ENCODE measurements at regions not wholly inside any gene's neighbourhood (a gene's known extent, or its start where the extent isn't known, plus 50 kb on each side); places are given as distances from the start of the nearest gene placed in this dataset.
"Not testable (repeated sequence)": the region's sequence is repeated elsewhere in the genome, so short reads cannot be mapped to it uniquely, and the experiment has no call there.

DNA sequence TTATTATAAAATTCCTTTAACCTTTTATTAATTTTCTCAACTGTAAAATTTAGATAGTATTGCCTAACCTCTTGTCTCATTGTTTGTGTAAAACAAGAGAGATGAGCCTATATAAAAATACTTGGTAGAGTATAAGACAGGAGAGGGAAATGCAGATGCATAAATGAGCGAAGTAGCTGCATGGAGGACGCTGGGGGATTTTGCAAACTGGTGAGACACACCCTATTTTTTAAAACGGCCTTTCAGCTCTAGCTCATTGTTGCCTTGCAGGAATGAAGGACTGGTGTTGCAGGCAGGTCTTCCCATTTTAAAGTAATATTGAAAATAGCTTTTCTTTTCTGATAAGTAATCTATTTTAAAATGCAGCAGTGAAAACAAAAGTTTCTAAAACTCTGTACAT, 435.3 kb upstream of the HNRNPA3 start:
- in situ Hi-C loops (cut with HindIII; ENCODE audit: low pct_unique_long_range_greater_than_20kb, low sequenced_read_pairs), result no loop called here

GRCh38 chr2:176779917-176780316, 432.7 kb upstream of the HNRNPA3 start:
- DNase-seq (ENCODE audit: low read depth), result no peak
- in situ Hi-C loops (cut with HindIII; ENCODE audit: low pct_unique_long_range_greater_than_20kb, low sequenced_read_pairs), result no loop called here

More for the DNA sequence above, 435.3 kb upstream of the HNRNPA3 start:
- DNase-seq (ENCODE audit: low read depth), result no peak

- in situ Hi-C loops (cut with HindIII; ENCODE audit: low pct_unique_long_range_greater_than_20kb, low sequenced_read_pairs), result no loop called here
- no peak for DNase-seq (ENCODE audit: low read depth)
These were observed 432.2 kb upstream of the HNRNPA3 start for GRCh38 chr2:176780348-176780747.

GRCh38 chr2:176781570-176782217, 430.9 kb upstream of the HNRNPA3 start:
- no peak for DNase-seq (ENCODE audit: low read depth)
- in situ Hi-C loops (cut with HindIII; ENCODE audit: low pct_unique_long_range_greater_than_20kb, low sequenced_read_pairs), result no loop called here

DNA sequence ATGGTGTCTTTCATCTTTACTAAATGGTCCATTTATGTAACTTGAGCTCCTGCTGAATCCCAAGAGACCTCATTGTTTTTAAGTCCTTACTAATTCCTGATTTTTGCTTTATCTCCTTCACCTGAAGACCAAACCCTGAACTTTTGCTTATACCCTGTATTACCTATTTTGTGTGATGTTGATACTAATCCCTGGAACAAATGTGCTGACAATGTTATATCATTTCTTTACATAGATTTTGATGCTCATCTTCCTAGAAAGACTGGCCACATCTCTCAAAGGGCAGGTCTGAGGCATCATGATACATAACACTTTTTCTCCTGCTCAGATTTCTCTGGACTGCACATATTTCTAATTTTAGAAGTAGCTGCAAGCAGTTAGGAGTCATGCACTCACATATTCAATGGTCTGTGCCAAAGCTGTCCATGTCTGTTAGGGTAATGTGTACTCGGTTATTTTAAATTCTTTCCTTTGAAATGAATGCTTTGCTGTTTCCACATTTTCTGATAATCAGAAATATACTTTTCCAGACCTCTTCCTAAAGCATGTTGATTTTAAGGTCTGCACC, 427.9 kb upstream of the HNRNPA3 start:
- DNase-seq (ENCODE audit: low read depth), result no peak
- in situ Hi-C loops (cut with HindIII; ENCODE audit: low pct_unique_long_range_greater_than_20kb, low sequenced_read_pairs), result no loop called here

DNA sequence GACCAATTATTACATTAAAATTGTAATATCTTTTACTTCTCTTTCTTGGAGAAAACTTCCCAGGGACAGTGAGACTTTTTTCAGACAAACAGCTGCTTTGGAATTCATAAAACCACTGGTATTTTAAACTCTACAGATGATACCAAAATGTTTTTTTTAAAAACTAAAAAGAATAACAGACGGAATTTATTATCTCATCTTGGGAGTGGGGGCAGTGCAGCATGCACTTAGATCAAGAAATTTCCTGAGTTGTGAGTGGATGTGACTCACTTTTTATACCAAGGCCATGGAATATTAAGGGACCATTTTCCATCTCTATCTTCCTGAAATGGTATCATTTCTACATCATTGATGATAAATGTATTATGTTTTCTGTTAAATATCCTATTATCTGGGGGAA, 422.8 kb upstream of the HNRNPA3 start:
- in situ Hi-C loops (cut with HindIII; ENCODE audit: low pct_unique_long_range_greater_than_20kb, low sequenced_read_pairs), result no loop called here
- DNase-seq (ENCODE audit: low read depth), result no peak

- in situ Hi-C loops (cut with HindIII; ENCODE audit: low pct_unique_long_range_greater_than_20kb, low sequenced_read_pairs), result no loop called here
- DNase-seq (ENCODE audit: low read depth), result no peak
These were observed 422.1 kb upstream of the HNRNPA3 start for GRCh38 chr2:176790468-176790867.

DNA sequence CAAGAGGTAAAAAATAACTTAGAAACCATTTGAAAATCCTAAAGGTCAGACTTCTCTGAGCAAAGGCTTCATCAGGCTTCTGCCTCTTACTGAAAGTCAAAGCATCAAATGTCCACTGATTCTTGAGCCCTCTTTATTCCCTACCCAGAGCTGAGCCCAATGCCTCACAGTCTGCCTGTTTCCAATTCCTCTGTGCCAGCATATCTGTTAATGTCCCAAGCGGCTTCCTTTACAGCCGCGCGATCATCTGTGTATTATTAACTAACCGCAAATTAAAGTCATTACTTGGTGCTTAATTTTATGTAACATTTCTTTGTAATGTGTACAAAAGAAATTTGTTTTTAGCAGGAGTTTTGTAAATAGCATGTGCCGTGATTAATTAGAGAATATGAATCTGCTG, 418.8 kb upstream of the HNRNPA3 start:
- no peak for DNase-seq (ENCODE audit: low read depth)

GRCh38 chr2:176794392-176794791, 418.2 kb upstream of the HNRNPA3 start:
- no peak for DNase-seq (ENCODE audit: low read depth)
- in situ Hi-C loops (cut with HindIII; ENCODE audit: low pct_unique_long_range_greater_than_20kb, low sequenced_read_pairs), result no loop called here

More for the DNA sequence above, 418.8 kb upstream of the HNRNPA3 start:
- in situ Hi-C loops (cut with HindIII; ENCODE audit: low pct_unique_long_range_greater_than_20kb, low sequenced_read_pairs), result no loop called here

- in situ Hi-C loops (cut with HindIII; ENCODE audit: low pct_unique_long_range_greater_than_20kb, low sequenced_read_pairs), result no loop called here
- no peak for DNase-seq (ENCODE audit: low read depth)
These were observed 416.8 kb upstream of the HNRNPA3 start for GRCh38 chr2:176795823-176796222.

- in situ Hi-C loops (cut with HindIII; ENCODE audit: low pct_unique_long_range_greater_than_20kb, low sequenced_read_pairs); DNase-seq (ENCODE audit: low read depth): not testable (repeated sequence)
These were observed 415.9 kb upstream of the HNRNPA3 start for GRCh38 chr2:176796677-176797076.

- DNase-seq (ENCODE audit: low read depth), result no peak
- in situ Hi-C loops (cut with HindIII; ENCODE audit: low pct_unique_long_range_greater_than_20kb, low sequenced_read_pairs), result no loop called here
These were observed 408.2 kb upstream of the HNRNPA3 start for GRCh38 chr2:176804392-176804791.

DNA sequence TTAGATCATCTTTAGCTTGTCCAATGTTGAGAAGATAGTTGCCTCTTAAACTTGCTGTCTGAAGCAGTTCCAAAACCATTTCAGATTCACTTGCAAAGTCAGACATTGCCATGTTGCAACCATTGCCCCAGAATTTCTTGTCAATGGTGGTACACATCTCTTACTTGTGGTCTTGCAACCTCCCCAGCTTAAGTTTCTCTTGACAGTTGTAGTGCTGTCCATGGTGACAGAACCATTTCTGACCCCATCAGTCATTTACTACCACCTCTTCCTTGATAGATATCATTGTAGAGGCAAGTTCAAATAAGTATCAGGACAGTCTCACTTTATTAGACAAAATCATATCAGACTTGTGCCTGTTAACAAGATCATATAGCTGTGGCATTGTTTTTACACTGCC, 407.2 kb upstream of the HNRNPA3 start:
- DNase-seq (ENCODE audit: low read depth), result no peak
- in situ Hi-C loops (cut with HindIII; ENCODE audit: low pct_unique_long_range_greater_than_20kb, low sequenced_read_pairs), result no loop called here

DNA sequence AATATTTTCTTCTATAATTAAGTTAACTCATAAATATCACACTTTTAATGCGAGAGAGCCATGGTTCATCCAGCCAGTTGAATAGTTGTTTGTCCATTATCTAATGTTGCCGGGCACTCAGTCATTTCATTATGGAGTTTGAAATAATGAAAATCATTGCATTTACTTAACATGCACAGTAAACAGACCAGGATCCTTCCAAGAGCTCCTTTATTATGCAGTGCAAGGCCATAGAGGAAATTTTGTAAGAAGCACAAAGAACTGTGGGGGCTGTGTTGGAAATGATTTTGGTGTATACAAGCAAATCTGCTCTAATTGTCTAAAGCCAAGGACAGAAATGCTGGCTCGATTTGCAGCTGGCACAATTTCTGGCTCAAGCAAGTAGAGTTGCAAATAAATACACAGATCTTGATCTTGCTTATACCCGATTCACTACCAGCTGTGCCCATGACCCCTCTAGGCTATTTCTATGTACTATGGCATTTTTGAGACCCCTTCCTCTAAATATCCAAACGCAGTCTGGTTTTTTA, 400.3 kb upstream of the HNRNPA3 start:
- in situ Hi-C loops (cut with HindIII; ENCODE audit: low pct_unique_long_range_greater_than_20kb, low sequenced_read_pairs), result no loop called here

DNA sequence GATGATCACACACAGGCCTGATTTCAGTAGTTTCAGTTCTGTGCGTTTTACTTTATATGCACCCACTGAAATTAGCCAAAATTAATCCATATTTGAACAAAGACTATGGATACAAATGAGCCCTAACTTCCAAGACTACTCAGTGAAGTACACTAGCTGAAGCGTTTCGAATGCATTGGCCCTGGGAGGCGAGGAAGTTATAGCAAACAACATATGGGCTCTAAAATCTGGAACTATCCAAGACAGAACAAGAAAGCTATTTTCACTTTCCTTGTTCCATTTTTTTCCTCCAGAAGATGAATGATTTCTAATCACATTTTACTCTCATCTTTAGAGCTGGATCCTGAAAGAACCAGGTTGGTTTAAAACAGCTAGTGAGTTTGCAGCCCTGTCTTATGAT, 399.4 kb upstream of the HNRNPA3 start:
- no peak for DNase-seq (ENCODE audit: low read depth)
- in situ Hi-C loops (cut with HindIII; ENCODE audit: low pct_unique_long_range_greater_than_20kb, low sequenced_read_pairs), result no loop called here

More for the DNA sequence above, 400.3 kb upstream of the HNRNPA3 start:
- no peak for DNase-seq (ENCODE audit: low read depth)

DNA sequence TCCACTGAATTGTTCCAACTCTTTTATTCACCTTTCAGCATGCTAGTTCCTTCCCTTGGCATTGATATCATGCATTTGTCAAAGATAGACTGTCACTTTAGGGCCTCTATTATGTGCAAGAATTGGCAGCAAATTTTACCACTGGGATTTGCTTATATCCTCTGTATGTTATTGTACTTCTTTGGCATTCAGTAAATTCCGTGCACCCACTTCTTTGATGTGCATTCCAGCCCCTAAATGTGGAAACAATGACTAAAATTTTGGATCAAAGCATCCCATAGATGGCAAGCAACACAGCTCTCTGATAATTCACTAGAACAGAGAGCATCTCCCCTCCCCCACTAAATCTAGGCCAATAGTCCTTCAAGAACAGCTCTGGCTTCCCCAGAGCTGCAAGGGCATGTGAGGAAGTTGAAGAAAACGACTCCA, 399.0 kb upstream of the HNRNPA3 start:
- DNase-seq (ENCODE audit: low read depth), result no peak
- in situ Hi-C loops (cut with HindIII; ENCODE audit: low pct_unique_long_range_greater_than_20kb, low sequenced_read_pairs), result no loop called here

DNA sequence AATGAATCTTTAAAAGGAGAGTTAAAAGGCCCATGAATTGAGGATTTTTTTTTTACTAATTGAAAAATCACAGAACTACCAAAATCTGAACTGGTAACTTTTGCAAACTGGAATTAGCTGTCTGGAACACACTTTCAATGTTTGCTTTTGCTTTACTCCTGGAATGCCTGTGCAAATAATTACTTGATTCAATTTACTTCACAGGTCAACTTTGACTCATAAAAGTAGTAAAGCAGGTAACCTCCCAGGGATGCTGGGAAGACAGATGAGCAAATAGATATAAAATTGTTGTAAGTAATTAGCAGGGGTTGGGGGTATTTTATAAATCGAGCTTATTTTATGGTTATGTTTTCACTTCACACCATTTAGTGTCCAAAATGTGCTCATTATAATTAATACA, 398.3 kb upstream of the HNRNPA3 start:
- no peak for DNase-seq (ENCODE audit: low read depth)
- in situ Hi-C loops (cut with HindIII; ENCODE audit: low pct_unique_long_range_greater_than_20kb, low sequenced_read_pairs), result no loop called here

DNA sequence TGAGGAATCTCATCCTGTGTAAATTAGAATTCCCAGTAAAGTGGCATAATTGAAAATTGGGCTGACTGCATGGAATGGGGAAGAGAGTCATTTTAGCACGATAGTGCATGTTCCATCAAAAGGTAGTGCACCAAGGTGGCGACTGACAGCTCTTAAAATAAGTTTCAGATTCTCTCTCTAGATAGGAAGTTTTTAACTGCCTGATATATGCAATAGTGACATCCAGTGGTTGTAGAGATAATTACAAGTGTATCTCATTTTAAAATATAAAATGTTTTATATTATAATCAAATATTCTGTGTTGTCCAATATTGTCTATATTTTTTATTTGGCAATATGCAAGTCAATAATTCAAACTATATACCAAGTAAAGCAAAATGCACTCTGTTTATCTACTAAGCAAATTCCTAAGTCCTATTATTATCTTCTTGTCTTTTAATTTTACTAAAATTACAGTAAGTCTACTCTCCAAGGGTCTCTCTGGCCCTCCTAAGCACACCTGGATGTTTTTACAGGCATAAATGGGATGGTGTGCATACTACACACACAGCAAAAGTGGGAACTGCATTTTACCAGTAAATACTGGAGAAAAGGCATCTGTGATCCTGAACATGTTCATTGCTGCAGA, 397.7 kb upstream of the HNRNPA3 start:
- in situ Hi-C loops (cut with HindIII; ENCODE audit: low pct_unique_long_range_greater_than_20kb, low sequenced_read_pairs), result no loop called here
- DNase-seq (ENCODE audit: low read depth), result peak; percentile 16

DNA sequence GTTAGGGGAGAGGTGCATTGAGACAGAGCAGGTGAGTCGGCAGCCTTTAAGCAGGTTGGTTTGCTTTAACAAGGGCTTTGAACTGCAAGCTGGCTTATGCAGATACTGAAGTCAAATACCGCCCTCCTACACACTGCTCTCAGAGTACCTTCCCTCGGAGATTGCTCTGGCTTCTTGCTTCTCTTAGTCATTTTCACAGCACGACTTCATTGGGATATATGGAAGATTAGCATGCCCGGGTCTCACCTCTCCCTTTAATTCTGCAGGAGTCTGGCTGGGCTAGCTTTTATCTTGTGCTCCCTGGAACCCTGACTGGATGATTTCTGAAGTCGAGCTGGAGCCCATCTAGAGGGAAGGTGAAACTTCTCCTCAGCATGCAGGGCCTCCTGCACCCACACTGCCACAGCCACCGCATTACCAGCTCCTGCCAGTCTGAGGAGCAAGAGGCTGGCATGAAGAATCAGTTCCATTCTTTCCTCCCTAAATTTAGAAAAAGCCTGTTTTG, 395.5 kb upstream of the HNRNPA3 start:
- no peak for DNase-seq (ENCODE audit: low read depth)
- in situ Hi-C loops (cut with HindIII; ENCODE audit: low pct_unique_long_range_greater_than_20kb, low sequenced_read_pairs), result no loop called here
